GM18867 (cell line): ENCODE measurements at regions not wholly inside any gene's neighbourhood (a gene's known extent, or its start where the extent isn't known, plus 50 kb on each side); places are given as distances from the start of the nearest gene placed in this dataset.
A peak's percentile ranks its signal among the peaks of the same experiment; 100 is the strongest.

Source experiments
- ATAC-seq: cut with Tn5 transposase; IDR thresholded peaks from one replicate; pipeline ENCODE4 v1.9.1; 2021; ENCODE audit warnings: mild to moderate bottlenecking, moderate library complexity; ENCODE audit not compliant: unreplicated experiment

GRCh38 chr10:120960725-120961124 lies 109.6 kb downstream of the WDR11 start:
- no peak for ATAC-seq

GRCh38 chr10:120961795-120962755 lies 110.9 kb downstream of the WDR11 start:
- no peak for ATAC-seq

GRCh38 chr10:120962756-120963593 lies 111.8 kb downstream of the WDR11 start:
- ATAC-seq: no peak

- no peak for ATAC-seq
Observed at GRCh38 chr10:120963594-120964220, 112.5 kb downstream of the WDR11 start.

DNA sequence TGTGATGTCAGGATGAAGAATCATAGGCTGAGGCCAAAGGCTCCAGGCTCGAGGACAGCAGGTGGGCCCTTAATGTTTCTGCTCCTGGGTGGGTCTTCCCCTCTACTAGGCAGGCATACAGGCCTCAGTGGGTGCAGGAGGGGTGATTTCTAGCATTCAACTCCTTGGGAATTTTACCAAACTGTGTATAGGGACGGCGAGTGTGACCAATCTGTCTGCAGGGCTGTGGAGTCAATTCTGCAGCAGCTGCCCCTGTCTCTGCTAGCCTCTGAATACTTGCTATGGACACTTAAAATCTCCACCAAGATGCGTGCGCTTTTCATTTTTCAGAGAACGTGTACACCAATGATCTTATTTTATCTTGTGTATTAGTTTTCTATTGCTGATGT lies 115.5 kb downstream of the WDR11 start:
- ATAC-seq: no peak

DNA sequence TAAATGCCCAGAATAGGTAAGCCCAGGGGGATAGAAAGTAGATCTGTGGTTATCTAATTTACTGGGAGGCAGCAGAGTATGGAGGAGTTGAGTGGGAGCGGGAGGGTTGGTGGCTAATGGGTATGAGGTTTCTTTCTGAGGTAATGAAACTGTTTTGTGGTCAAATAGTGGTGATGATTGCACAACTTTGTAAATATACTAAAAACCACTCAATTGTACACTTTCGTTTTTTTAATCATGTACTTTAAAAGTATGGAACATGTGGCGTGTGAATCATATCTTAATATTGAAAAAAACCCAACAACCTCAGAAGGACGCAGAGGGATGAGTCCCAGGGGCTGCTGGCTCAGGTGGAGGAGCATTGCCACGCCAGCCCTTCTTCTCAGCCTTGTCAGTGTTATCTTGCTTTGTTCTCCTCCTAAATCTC lies 118.1 kb downstream of the WDR11 start:
- peak; percentile 72 for ATAC-seq

GRCh38 chr10:120970595-120971529 lies 119.7 kb downstream of the WDR11 start:
- no peak for ATAC-seq

- no peak for ATAC-seq
Observed at GRCh38 chr10:120971671-120972070, 120.5 kb downstream of the WDR11 start.

DNA sequence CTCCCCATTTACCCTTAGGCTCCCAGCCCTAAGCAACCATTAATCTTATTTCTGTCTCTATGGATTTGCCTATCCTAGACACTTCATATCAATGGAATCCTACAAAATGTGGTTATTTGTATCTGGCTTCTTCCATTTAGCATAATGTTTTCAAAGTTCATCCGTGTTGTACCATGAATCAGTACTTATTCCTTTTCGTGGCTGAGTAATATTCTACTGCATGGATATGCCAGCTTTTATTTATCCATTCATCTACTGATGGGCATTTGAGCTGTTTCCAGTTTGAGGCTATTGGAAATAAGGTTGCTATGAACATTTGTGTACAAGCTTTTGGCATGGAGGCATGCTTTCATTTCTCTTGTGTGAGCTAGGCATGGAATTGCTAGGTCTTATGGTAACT lies 121.1 kb downstream of the WDR11 start:
- ATAC-seq: no peak

- ATAC-seq: no peak
Observed at GRCh38 chr10:120975072-120975867, 124.1 kb downstream of the WDR11 start.

GRCh38 chr10:120975868-120976225 lies 124.7 kb downstream of the WDR11 start:
- ATAC-seq: no peak

DNA sequence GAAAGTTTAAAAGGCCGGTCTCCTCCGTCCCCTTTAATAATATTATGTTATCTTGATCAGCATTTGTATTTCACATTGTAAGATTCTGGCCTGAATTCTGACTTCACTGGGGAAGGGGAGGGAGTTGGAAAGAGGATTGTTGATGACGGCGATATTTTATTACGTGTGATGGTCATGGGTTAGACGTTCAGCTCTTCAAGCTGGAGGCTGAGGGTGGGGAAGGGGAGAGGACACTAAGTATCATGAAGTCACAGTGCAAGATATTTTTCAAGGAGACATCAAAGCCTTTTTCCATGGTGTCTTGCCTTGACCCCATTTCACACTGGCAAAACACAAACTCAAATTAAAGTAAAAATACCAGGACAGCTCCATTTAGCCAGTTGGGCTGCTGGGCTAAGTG lies 126.7 kb downstream of the WDR11 start:
- ATAC-seq: no peak

GRCh38 chr10:120978589-120979252 lies 127.6 kb downstream of the WDR11 start:
- no peak for ATAC-seq

DNA sequence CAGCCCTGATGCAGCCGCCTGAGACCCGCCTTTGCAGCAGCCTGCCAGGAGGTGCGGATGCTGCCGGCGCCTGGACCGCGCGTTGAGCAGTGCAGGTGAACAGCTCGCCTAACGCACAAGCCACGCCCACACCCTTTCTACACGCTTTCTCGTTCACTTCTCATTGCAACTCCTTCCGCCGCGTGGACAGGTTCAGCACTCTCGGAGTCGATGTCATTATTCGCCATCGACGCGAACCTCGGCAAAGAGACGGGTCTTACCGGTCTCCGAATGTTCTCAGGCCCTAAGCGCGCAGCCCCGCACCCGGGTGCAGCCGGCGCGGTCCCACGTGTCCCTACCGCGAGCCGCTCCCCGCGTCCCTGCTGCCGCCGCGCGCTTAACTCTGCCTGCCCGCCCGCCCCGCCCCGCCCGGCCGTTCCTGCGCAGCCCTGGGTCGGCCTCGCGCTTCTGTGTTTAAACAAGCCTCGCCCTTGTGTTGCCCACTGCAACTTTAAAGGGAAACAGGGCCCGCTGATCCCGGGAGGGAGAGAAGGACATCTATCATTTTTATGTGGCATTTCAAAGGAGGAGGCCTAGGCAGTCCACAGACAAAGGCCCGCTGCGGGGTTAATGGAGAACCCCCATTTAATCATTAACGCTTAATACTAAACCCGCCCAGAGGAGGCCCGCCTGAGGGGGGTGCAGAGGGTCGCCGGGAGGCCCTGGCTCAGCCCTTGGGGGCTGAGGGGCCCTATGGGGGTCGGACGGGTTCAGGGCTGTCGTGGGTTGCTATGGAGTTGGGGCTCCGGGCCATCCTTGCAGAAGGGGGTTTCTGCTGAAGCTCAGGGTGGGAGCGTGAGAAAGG lies 128.5 kb downstream of the WDR11 start:
- ATAC-seq: no peak

GRCh38 chr10:120980279-120981255 lies 129.4 kb downstream of the WDR11 start:
- ATAC-seq: no peak

DNA sequence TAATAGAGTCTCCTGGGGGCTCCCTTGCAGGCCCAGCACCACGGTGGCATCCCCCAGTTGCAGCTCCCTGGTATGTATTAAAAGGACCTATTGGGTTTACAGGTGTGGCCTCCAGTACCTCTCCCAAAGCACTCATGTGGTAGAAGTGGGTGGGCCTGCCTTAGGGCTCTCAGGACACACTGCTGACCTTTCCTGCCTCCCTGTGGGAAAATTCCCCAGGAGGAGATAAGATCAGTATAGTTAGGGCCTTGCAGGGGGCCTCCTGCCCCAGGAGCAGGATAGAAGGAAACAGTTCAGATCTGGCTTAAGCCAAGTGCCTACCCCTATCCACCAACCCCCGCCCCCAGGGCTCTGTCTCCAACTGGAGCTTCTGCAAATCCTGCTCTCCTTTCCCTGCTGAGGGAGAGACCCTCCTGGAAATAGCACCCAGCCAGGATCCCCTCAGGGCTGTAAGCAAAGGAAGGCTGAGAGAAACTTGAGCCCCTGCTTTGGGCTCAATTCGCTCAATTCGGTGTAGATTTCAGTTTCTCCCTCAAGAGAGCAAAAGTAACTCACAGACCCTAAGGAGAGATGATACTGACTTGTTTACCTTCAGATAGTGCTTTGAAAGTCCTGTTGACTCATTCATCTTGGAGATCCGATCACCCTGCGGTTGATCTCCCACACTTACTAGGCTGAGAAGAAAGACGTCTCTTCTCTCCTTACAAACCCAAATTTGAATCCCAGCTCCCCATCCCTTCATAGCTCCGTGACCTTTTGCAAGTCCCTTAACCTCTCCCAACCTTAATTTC lies 130.6 kb downstream of the WDR11 start:
- ATAC-seq: no peak
